GM21526 (cell line): ENCODE measurements at regions not wholly inside any gene's neighbourhood (a gene's known extent, or its start where the extent isn't known, plus 50 kb on each side); places are given as distances from the start of the nearest gene placed in this dataset.
"Not testable (repeated sequence)": the region's sequence is repeated elsewhere in the genome, so short reads cannot be mapped to it uniquely, and the experiment has no call there.

Experiments used
- ATAC-seq: cut with Tn5 transposase; IDR thresholded peaks from one replicate; pipeline ENCODE4 v1.9.1; 2021; ENCODE audit warnings: moderate library complexity; ENCODE audit not compliant: unreplicated experiment, low FRiP score

GRCh38 chr14:59026640-59027039, 161.8 kb upstream of the DAAM1 start:
- not testable (repeated sequence) for ATAC-seq

GRCh38 chr14:59028476-59029202, 159.8 kb upstream of the DAAM1 start:
- peak; percentile 97 for ATAC-seq

- ATAC-seq = no peak
Measured at GRCh38 chr14:59032826-59033225, 155.6 kb upstream of the DAAM1 start.

- no peak for ATAC-seq
Measured at GRCh38 chr14:59036134-59036533, 152.3 kb upstream of the DAAM1 start.

- ATAC-seq = no peak
Measured at GRCh38 chr14:59037086-59037485, 151.4 kb upstream of the DAAM1 start.

- ATAC-seq = no peak
Measured at GRCh38 chr14:59037620-59038019, 150.8 kb upstream of the DAAM1 start.

- no peak for ATAC-seq
Measured at GRCh38 chr14:59038746-59039145, 149.7 kb upstream of the DAAM1 start.

GRCh38 chr14:59041308-59041707, 147.2 kb upstream of the DAAM1 start:
- ATAC-seq = no peak

GRCh38 chr14:59044707-59045106, 143.8 kb upstream of the DAAM1 start:
- ATAC-seq = no peak

GRCh38 chr14:59046746-59047145, 141.7 kb upstream of the DAAM1 start:
- no peak for ATAC-seq

GRCh38 chr14:59055006-59055405, 133.5 kb upstream of the DAAM1 start:
- ATAC-seq = no peak

- peak; percentile 63 for ATAC-seq
Measured at GRCh38 chr14:59055439-59056045, 132.9 kb upstream of the DAAM1 start.

GRCh38 chr14:59057551-59057950, 130.9 kb upstream of the DAAM1 start:
- no peak for ATAC-seq

GRCh38 chr14:59058776-59059175, 129.7 kb upstream of the DAAM1 start:
- not testable (repeated sequence) for ATAC-seq

GRCh38 chr14:59060841-59061240, 127.6 kb upstream of the DAAM1 start:
- ATAC-seq = no peak

- no peak for ATAC-seq
Measured at GRCh38 chr14:59061292-59061691, 127.2 kb upstream of the DAAM1 start.

- ATAC-seq = no peak
Measured at GRCh38 chr14:59063259-59063658, 125.2 kb upstream of the DAAM1 start.

GRCh38 chr14:59067127-59067894, 121.2 kb upstream of the DAAM1 start:
- no peak for ATAC-seq

GRCh38 chr14:59069163-59069854, 119.2 kb upstream of the DAAM1 start:
- no peak for ATAC-seq

GRCh38 chr14:59075506-59075905, 113.0 kb upstream of the DAAM1 start:
- ATAC-seq = no peak

GRCh38 chr14:59081720-59082119, 106.7 kb upstream of the DAAM1 start:
- no peak for ATAC-seq
